ENCODE measurements at regions not wholly inside any gene's neighbourhood (a gene's known extent, or its start where the extent isn't known, plus 50 kb on each side); places are given as distances from the start of the nearest gene placed in this dataset.

DNA sequence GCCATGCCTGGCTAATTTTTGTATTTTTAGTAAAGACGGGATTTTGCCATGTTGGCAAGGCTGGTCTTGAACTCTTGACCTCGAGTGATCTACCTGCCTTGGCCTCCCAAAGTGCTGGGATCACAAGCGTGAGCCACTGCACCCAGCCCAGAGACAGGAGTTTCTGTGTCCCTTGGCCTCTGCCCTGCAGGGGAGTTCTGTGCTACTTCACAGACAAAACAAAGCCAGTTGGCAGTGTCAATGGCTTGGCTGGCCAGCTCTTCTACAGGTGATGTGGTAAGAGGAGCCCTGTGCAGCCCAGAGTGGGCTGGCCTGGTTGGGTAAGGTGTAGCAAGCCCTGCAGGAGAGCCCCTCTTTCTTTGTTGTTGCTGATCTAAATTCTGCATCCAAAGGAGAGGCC is 60.5 kb upstream of the SHISAL1 start:
- in situ Hi-C loops (cut with MboI; ENCODE audit: low pct_unique_long_range_greater_than_20kb, low sequenced_read_pairs, unreplicated experiment), result no loop called here
- no peak for DNase-seq (ENCODE audit: low spot score)
- TF ChIP-seq, protein P1, sequence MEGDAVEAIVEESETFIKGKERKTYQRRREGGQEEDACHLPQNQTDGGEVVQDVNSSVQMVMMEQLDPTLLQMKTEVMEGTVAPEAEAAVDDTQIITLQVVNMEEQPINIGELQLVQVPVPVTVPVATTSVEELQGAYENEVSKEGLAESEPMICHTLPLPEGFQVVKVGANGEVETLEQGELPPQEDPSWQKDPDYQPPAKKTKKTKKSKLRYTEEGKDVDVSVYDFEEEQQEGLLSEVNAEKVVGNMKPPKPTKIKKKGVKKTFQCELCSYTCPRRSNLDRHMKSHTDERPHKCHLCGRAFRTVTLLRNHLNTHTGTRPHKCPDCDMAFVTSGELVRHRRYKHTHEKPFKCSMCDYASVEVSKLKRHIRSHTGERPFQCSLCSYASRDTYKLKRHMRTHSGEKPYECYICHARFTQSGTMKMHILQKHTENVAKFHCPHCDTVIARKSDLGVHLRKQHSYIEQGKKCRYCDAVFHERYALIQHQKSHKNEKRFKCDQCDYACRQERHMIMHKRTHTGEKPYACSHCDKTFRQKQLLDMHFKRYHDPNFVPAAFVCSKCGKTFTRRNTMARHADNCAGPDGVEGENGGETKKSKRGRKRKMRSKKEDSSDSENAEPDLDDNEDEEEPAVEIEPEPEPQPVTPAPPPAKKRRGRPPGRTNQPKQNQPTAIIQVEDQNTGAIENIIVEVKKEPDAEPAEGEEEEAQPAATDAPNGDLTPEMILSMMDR (IDR thresholded peaks at IDR 0.05; ENCODE audit: extremely low read depth, insufficient read depth, missing control alignments), result no peak

DNA sequence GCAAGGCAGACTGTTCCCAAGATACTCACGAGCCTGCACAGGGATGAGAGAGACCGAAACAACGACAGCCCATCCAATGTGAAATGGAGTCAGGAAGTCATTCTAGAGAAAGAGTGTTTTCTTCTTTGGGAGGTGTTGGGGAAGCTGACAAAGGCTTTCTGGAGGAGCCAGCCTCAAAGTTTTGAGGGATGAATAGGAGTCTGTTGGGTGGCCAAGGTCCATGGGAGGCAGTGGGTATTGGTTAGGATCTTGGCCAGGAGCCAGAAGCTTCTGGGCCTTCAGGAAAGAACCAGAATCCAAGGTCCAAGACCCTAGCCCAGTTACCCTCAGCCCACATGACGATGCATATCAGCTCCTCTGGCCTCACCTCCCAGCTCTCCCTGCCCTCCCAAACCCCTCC is 59.9 kb upstream of the SHISAL1 start:
- in situ Hi-C loops (cut with MboI; ENCODE audit: low pct_unique_long_range_greater_than_20kb, low sequenced_read_pairs, unreplicated experiment), result no loop called here
- no peak for DNase-seq (ENCODE audit: low spot score)
- TF ChIP-seq, protein P1 (IDR thresholded peaks at IDR 0.05; ENCODE audit: extremely low read depth, insufficient read depth, missing control alignments), result no peak

DNA sequence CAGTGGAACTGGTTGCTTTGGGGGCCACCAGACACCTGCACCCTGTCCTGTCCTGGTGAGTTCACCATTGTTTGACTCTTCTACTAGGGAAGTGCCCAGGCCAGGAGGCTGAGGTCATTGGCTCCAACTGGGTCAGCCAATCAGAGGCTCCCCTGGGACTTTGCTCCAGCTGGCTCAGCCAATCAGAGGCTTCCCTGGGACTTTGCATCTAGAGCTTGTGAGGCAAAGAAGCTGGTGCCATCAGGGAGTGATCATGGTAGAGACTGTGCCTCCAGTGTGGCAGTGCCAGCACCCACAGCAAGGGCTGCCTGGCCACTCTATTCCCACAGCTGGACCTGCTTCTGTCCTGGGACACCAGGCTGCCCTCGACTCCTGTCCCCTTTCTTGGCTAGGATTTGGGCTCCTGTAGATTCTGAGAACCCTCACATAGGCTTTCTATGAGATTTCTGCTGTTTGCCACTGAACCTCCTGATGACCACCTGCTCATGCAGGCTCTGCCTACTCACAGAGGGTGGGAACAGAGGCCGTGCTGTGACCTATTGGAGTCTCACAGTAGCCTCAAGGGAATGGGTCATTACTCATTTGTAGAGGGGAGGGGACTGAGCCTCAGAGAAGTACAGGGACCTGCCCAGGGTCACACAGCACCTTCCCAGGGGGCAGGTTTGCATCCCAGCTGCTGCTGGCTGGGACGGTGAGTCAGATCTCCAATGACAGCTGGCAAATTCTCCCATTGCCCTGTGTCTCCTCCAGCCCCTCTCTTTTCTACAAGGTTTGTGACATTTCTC is 59.2 kb upstream of the SHISAL1 start:
- in situ Hi-C loops (cut with MboI; ENCODE audit: low pct_unique_long_range_greater_than_20kb, low sequenced_read_pairs, unreplicated experiment), result no loop called here
- no peak for DNase-seq (ENCODE audit: low spot score)
- TF ChIP-seq, protein P1 (IDR thresholded peaks at IDR 0.05; ENCODE audit: extremely low read depth, insufficient read depth, missing control alignments), result no peak

DNA sequence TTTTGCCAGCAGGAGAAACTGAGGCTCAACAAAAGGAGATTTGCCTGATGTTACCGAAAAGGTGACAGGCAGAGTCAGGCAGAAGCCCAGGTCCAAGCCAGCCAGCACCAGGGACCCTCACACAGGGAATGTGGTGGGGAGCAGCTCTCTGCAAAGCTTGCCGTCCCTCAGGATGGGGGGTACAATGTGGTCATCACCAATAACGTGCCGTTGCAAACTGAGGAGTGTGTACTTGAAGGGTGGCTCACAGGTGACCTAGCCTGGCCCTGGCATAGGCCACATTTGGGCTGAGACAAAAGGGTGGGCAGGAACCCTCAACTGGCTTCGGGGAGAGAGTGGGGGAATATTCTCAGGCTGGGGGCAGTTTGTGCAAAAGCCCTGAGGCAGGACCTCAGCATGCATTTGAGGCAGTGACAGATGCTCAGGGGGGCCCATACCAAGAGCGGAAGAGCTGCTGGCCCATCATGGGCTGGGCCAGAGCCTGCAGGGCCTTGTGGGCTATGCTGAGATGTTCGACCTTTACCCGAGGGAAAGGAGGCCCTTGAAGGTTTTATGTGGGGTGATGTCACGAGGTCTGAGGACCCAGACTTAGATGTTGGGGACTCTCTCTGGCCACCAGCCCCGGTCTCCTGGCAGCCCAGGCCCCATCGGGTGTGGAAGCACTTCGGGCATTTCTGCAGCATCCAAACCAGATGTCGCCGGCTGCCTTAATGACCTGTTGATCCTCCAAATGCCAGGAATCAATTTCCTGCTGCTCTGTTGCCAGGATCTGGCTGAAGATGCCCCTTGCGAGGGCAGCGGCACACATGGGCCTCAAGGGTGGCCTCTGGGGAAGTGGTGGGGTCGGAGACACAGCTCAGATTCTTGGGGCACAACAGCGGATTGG is 57.4 kb upstream of the SHISAL1 start:
- no peak for DNase-seq (ENCODE audit: low spot score)
- TF ChIP-seq, protein P1 (IDR thresholded peaks at IDR 0.05; ENCODE audit: extremely low read depth, insufficient read depth, missing control alignments), result no peak
- in situ Hi-C loops (cut with MboI; ENCODE audit: low pct_unique_long_range_greater_than_20kb, low sequenced_read_pairs, unreplicated experiment), result no loop called here

DNA sequence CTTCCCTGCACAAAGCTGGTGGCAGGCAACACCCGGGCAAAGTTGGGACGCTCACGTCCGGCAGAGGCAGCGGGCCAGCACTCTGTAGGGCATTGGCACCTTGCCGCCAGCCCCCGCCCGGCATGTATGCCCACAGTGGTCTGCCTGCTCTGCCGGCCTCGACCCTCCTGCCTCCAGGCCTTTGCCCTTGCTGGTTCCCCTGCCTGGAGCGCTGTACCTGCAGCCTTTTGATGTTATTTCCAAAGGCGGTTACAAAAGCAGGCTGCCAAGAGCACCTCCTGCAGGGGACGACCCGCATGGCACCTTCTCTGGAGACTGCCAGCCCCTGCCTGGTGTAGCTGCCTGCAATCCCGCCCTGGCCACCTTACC is 56.5 kb upstream of the SHISAL1 start:
- no peak for DNase-seq (ENCODE audit: low spot score)
- TF ChIP-seq, protein P1 (IDR thresholded peaks at IDR 0.05; ENCODE audit: extremely low read depth, insufficient read depth, missing control alignments), result peak; percentile 8
- in situ Hi-C loops (cut with MboI; ENCODE audit: low pct_unique_long_range_greater_than_20kb, low sequenced_read_pairs, unreplicated experiment), result no loop called here

DNA sequence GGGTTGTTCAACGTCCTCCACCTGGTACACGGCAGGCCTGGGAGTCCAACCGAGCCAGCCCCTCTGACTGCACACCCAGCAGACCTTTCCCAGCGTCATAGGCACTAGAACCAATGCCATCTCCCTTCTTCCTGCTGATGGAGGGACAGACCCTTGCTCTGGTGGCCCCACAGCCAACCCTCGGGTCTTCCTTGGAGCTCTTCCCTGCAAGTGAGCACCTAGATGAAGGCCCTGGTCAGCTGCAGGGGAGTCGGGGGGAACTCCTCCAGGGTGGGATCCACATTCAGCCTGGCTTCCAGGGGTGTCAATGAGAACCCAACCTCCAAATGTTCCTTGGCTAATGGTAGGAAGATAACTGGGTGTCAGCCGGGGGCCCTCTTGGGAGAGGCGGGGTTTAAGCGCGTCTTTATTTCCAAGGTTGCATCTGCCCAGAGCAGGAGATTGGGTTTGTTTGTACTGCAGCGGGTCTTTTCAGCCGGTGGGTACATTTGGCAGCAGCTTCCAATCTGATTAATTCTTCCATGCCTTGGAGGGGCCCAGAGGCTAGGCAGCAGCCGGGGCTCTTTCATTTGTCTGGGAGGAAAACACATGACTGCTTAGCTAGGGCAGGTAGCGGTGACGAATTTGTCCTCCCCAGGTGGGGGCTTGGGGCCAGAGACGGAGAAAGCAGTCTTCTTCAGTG is 56.0 kb upstream of the SHISAL1 start:
- DNase-seq (ENCODE audit: low spot score), result no peak
- TF ChIP-seq, protein P1 (IDR thresholded peaks at IDR 0.05; ENCODE audit: extremely low read depth, insufficient read depth, missing control alignments), result no peak
- in situ Hi-C loops (cut with MboI; ENCODE audit: low pct_unique_long_range_greater_than_20kb, low sequenced_read_pairs, unreplicated experiment), result no loop called here
